GM12878 (cell line): ENCODE measurements at regions not wholly inside any gene's neighbourhood (a gene's known extent, or its start where the extent isn't known, plus 50 kb on each side); places are given as distances from the start of the nearest gene placed in this dataset.

ENCODE experiments used
- BHLHE40 ChIP-seq, 2 experiments: fragments of 450-650 bp in 1 of 2; IDR thresholded peaks; 2 replicates each; pipeline ENCODE4 v1.6.1; 2011 to 2017; ENCODE audit warnings: low read depth in 2 of 2, borderline replicate concordance in 1 of 2, improper control_type of control experiment in 1 of 2, low read length in 1 of 2, mild to moderate bottlenecking in 1 of 2
- CTCF ChIP-seq, 3 experiments: IDR thresholded peaks in 2 of 3; conservative IDR thresholded peaks in 1 of 3; 2 replicates each; pipeline ENCODE4 v1.5.1; 2011; ENCODE audit warnings: low read depth in 3 of 3, low read length in 3 of 3, mild to moderate bottlenecking in 3 of 3, control low read depth in 2 of 3, moderate library complexity in 2 of 3, inconsistent platforms in 1 of 3, mixed read lengths in 1 of 3; ENCODE audit not compliant: control insufficient read depth in 2 of 3, insufficient read depth in 1 of 3; ENCODE audit errors: extremely low read depth in 1 of 3
- EP300 ChIP-seq, 2 experiments: fragments of 150-350 bp in 1 of 2; IDR thresholded peaks; 2 replicates each; pipeline ENCODE4 v1.6.1; 2011 to 2012; ENCODE audit warnings: low read depth in 2 of 2, low read length in 2 of 2, borderline replicate concordance in 1 of 2, improper control_type of control experiment in 1 of 2, inconsistent platforms in 1 of 2; ENCODE audit not compliant: control insufficient read depth in 1 of 2
- EZH2 ChIP-seq: IDR thresholded peaks from 2 replicates; pipeline ENCODE4 v1.6.1; 2012; ENCODE audit warnings: low read depth, mild to moderate bottlenecking, control low read depth, inconsistent platforms, low read length, borderline replicate concordance; ENCODE audit not compliant: control insufficient read depth
- GABPA ChIP-seq: IDR thresholded peaks from 2 replicates; pipeline ENCODE4 v1.6.1; 2014; ENCODE audit warnings: antibody characterized with exemption, low read depth, mild to moderate bottlenecking, inconsistent platforms
- HCFC1 ChIP-seq: fragments of 150-350 bp; IDR thresholded peaks from 2 replicates; pipeline ENCODE4 v1.6.1; 2014; ENCODE audit warnings: low read length
- MAX ChIP-seq: IDR thresholded peaks from 2 replicates; pipeline ENCODE4 v1.6.1; 2012; ENCODE audit warnings: low read depth, low read length, improper control_type of control experiment
- MXI1 ChIP-seq: fragments of 150-350 bp; IDR thresholded peaks from 2 replicates; pipeline ENCODE4 v1.6.1; 2011; ENCODE audit warnings: low read depth, mild to moderate bottlenecking, inconsistent platforms, low read length, improper control_type of control experiment
- POLR2A ChIP-seq: IDR thresholded peaks from 2 replicates; pipeline ENCODE4 v1.6.1; 2011; ENCODE audit warnings: low read depth, mild to moderate bottlenecking, low read length
- SP1 ChIP-seq: IDR thresholded peaks from one replicate; pipeline ENCODE4 v1.6.1; 2011; ENCODE audit warnings: low read depth, low read length
- SREBF2 ChIP-seq: IDR thresholded peaks from 2 replicates; pipeline ENCODE4 v1.6.1; 2012; ENCODE audit warnings: mild to moderate bottlenecking, low read length
- YY1 ChIP-seq: IDR thresholded peaks from 2 replicates; pipeline ENCODE4 v1.6.1; 2011; ENCODE audit warnings: low read depth, mild to moderate bottlenecking, low read length

DNA sequence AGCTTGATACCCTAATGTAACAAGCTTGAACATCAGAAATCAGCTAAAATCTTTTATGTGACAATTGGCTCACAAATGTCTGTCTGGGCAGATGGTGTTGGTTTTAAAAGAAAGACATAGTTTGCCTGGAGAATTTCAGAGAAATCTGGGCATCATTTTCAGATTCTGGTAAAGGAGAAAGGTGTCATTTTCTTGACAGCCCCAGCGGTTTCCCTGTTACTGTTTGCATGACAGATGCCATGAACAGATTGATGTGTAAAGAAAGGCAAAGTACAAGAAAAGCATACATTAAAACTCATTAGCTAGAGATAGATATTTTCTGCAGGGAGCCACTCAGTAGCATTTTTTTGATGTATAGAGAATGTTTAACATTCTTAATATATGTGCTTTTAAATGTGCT is 987.9 kb downstream of the OLFM4 start:
- no peak for TF ChIP-seq CTCF (IDR thresholded peaks at IDR 0.05 in 2 of 3, conservative IDR thresholded peaks at IDR 0.05 in 1 of 3; ENCODE audit: control insufficient read depth in 2 of 3, extremely low read depth in 1 of 3, insufficient read depth in 1 of 3, low read depth in 3 of 3, low read length in 3 of 3)
- TF ChIP-seq MXI1, result no peak
- TF ChIP-seq YY1, result no peak
- no peak for TF ChIP-seq EP300 (IDR thresholded peaks at IDR 0.05; ENCODE audit: borderline replicate concordance in 1 of 2, control insufficient read depth in 1 of 2, low read depth in 2 of 2, low read length in 2 of 2)
- no peak for TF ChIP-seq BHLHE40 (IDR thresholded peaks at IDR 0.05; ENCODE audit: borderline replicate concordance in 1 of 2, low read depth in 2 of 2, low read length in 1 of 2)
- TF ChIP-seq MAX, result no peak
- TF ChIP-seq HCFC1, result no peak
- no peak for TF ChIP-seq SP1
- no peak for TF ChIP-seq GABPA
- TF ChIP-seq POLR2A, result no peak
- TF ChIP-seq EZH2, result no peak
- TF ChIP-seq SREBF2, result no peak
